SK-N-SH (cell line): ENCODE measurements at regions not wholly inside any gene's neighbourhood (a gene's known extent, or its start where the extent isn't known, plus 50 kb on each side); places are given as distances from the start of the nearest gene placed in this dataset.

Experiments used
- ELF1 ChIP-seq: IDR thresholded peaks from 2 replicates; pipeline ENCODE4 v1.4.0; 2012
- EP300 ChIP-seq, 2 experiments: IDR thresholded peaks; 2 replicates each; pipeline versions ENCODE4 v1.4.0 to v1.6.1; 2012; ENCODE audit warnings: borderline replicate concordance in 1 of 2, low read depth in 1 of 2, low read length in 1 of 2
- EZH2phosphoT487 ChIP-seq: fragments of 200-600 bp; sonication (generic); IDR thresholded peaks from 2 replicates; pipeline ENCODE4 v1.6.1; 2017; ENCODE audit warnings: low read depth, mixed run types, mild to moderate bottlenecking, antibody characterized with exemption, moderate library complexity, borderline replicate concordance
- FOXM1 ChIP-seq: IDR thresholded peaks from 2 replicates; pipeline ENCODE4 v1.4.0; 2012; ENCODE audit warnings: low read depth, mild to moderate bottlenecking
- GABPA ChIP-seq: IDR thresholded peaks from 2 replicates; pipeline ENCODE4 v1.4.0; 2012; ENCODE audit warnings: low read depth, mild to moderate bottlenecking
- MXI1 ChIP-seq: IDR thresholded peaks from 2 replicates; pipeline ENCODE4 v1.6.1; 2012; ENCODE audit warnings: mild to moderate bottlenecking, low read depth, low read length, improper control_type of control experiment
- POLR2AphosphoS5 ChIP-seq: IDR thresholded peaks from 2 replicates; pipeline ENCODE4 v1.6.1; 2012; ENCODE audit warnings: low read depth, low read length
- RFX5 ChIP-seq: IDR thresholded peaks from 2 replicates; pipeline ENCODE4 v1.6.1; 2012; ENCODE audit warnings: mild to moderate bottlenecking, improper control_type of control experiment, low read length
- RXRA ChIP-seq: IDR thresholded peaks from 2 replicates; pipeline ENCODE4 v1.4.0; 2012; ENCODE audit warnings: low read depth, mild to moderate bottlenecking, borderline replicate concordance
- TAF1 ChIP-seq: IDR thresholded peaks from 2 replicates; pipeline ENCODE4 v1.6.1; 2012; ENCODE audit warnings: low read depth, mild to moderate bottlenecking, low read length, moderate library complexity, borderline replicate concordance
- YY1 ChIP-seq: IDR thresholded peaks from 2 replicates; pipeline ENCODE4 v1.4.0; 2012; ENCODE audit warnings: low read depth, mild to moderate bottlenecking
- TF ChIP-seq, protein P1 (sequence below): fragments of 200-600 bp; sonication (generic); IDR thresholded peaks from 2 replicates; pipeline ENCODE4 v1.6.1; 2017; ENCODE audit warnings: antibody characterized with exemption, mild to moderate bottlenecking, moderate library complexity
- TF ChIP-seq, protein P2 (sequence below): IDR thresholded peaks from 2 replicates; pipeline ENCODE4 v1.4.0; 2012; ENCODE audit warnings: low read depth, borderline replicate concordance
- TF ChIP-seq, protein P3 (sequence below): IDR thresholded peaks from 2 replicates; pipeline ENCODE4 v1.4.0; 2012; ENCODE audit warnings: low read depth

DNA sequence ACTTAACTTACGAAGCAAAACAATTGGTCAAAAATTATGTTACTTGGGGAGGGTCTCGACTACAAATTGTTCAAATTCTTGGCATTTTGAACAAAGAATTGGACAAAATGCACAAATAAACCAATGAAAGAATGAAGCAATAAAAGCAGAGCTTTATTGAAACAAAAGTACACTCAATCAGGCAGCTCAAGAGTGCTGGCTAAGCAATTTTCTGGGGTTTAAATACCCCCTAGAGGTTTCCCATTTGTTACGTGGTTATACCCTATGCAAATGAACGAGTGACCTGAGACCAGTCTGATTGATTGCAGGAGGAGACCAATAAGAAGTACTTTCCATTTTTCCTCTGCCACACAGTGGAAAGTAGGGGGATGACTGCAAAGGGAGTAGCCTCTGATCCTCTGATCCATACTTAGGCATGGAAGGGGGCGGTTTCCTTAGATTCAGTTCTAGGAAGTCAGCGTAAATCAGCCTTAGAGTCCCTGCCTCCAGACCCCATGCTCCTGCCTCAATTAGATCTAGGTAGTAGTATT is 228.6 kb downstream of the EFNB2 start:
- TF ChIP-seq, protein P1, sequence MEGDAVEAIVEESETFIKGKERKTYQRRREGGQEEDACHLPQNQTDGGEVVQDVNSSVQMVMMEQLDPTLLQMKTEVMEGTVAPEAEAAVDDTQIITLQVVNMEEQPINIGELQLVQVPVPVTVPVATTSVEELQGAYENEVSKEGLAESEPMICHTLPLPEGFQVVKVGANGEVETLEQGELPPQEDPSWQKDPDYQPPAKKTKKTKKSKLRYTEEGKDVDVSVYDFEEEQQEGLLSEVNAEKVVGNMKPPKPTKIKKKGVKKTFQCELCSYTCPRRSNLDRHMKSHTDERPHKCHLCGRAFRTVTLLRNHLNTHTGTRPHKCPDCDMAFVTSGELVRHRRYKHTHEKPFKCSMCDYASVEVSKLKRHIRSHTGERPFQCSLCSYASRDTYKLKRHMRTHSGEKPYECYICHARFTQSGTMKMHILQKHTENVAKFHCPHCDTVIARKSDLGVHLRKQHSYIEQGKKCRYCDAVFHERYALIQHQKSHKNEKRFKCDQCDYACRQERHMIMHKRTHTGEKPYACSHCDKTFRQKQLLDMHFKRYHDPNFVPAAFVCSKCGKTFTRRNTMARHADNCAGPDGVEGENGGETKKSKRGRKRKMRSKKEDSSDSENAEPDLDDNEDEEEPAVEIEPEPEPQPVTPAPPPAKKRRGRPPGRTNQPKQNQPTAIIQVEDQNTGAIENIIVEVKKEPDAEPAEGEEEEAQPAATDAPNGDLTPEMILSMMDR, result no peak
- TF ChIP-seq RXRA (no peak), EP300 (IDR thresholded peaks at IDR 0.05; ENCODE audit: borderline replicate concordance in 1 of 2, low read depth in 1 of 2, low read length in 1 of 2) (no peak), RFX5 (no peak), POLR2AphosphoS5 (no peak), EZH2phosphoT487 (no peak), TAF1 (no peak), GABPA (no peak), ELF1 (no peak), YY1 (no peak), FOXM1 (no peak), MXI1 (no peak)
- TF ChIP-seq, protein P2, sequence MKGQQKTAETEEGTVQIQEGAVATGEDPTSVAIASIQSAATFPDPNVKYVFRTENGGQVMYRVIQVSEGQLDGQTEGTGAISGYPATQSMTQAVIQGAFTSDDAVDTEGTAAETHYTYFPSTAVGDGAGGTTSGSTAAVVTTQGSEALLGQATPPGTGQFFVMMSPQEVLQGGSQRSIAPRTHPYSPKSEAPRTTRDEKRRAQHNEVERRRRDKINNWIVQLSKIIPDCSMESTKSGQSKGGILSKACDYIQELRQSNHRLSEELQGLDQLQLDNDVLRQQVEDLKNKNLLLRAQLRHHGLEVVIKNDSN, result no peak
- TF ChIP-seq, protein P3, sequence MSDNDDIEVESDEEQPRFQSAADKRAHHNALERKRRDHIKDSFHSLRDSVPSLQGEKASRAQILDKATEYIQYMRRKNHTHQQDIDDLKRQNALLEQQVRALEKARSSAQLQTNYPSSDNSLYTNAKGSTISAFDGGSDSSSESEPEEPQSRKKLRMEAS, result no peak
